Ishikawa (cell line): ENCODE measurements at regions not wholly inside any gene's neighbourhood (a gene's known extent, or its start where the extent isn't known, plus 50 kb on each side); places are given as distances from the start of the nearest gene placed in this dataset.

Experiments used
- CREB1 ChIP-seq: IDR thresholded peaks from 2 replicates; pipeline ENCODE4 v1.6.1; 2012; ENCODE audit warnings: low read depth
- EGR1 ChIP-seq: IDR thresholded peaks from 2 replicates; pipeline ENCODE4 v1.6.1; 2012
- EP300 ChIP-seq: IDR thresholded peaks from 2 replicates; pipeline ENCODE4 v1.6.1; 2012; ENCODE audit warnings: borderline replicate concordance
- RAD21 ChIP-seq: IDR thresholded peaks from 2 replicates; pipeline ENCODE4 v1.6.1; 2012; ENCODE audit warnings: low read depth
- REST ChIP-seq: IDR thresholded peaks from 2 replicates; pipeline ENCODE4 v1.6.1; 2012; ENCODE audit warnings: low read depth, mild to moderate bottlenecking
- TCF12 ChIP-seq: IDR thresholded peaks from 2 replicates; pipeline ENCODE4 v1.6.1; 2012; ENCODE audit warnings: low read depth
- YY1 ChIP-seq: IDR thresholded peaks from 2 replicates; pipeline ENCODE4 v1.6.1; 2012; ENCODE audit warnings: low read depth
- ZBTB7A ChIP-seq: IDR thresholded peaks from 2 replicates; pipeline ENCODE4 v1.6.1; 2012; ENCODE audit warnings: low read depth
- TF ChIP-seq, protein P1 (sequence below): IDR thresholded peaks from 2 replicates; pipeline ENCODE4 v1.6.1; 2012

GRCh38 chr9:84484172-84484571, 143.6 kb upstream of the SLC28A3 start:
- no peak for TF ChIP-seq REST
- TF ChIP-seq EP300, result no peak
- TF ChIP-seq TCF12, result no peak
- no peak for TF ChIP-seq ZBTB7A
- TF ChIP-seq CREB1, result no peak
- no peak for TF ChIP-seq RAD21
- TF ChIP-seq, protein P1, sequence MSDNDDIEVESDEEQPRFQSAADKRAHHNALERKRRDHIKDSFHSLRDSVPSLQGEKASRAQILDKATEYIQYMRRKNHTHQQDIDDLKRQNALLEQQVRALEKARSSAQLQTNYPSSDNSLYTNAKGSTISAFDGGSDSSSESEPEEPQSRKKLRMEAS, result no peak
- no peak for TF ChIP-seq EGR1
- TF ChIP-seq YY1, result no peak
